D341Med (cell line): ENCODE measurements at regions not wholly inside any gene's neighbourhood (a gene's known extent, or its start where the extent isn't known, plus 50 kb on each side); places are given as distances from the start of the nearest gene placed in this dataset.

Experiments used
- DNase-seq: peaks from one replicate; pipeline ENCODE4 v3.0.0; 2012; ENCODE audit warnings: low spot score

GRCh38 chr10:78186572-78186971, 152.9 kb downstream of the RPS24 start:
- no peak for DNase-seq

DNA sequence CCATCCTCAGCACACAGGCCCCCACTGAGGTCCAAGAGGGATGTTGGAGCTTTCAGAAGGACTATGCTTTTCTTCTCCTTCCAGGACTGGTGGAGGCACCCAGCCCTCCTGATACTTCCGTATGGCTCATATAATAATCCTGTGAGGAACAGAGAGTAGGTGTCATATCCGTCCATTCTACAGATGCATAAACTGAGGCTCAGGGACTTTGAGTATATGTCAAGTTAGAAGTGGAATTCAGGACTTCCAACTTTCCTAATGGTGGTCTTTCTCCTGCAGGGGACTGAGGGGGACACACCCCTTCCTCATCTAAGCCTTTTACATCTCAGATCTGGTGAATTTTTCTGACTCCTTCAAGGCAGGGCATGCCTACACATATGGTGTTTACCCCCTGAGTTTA, 153.7 kb downstream of the RPS24 start:
- DNase-seq = no peak

DNA sequence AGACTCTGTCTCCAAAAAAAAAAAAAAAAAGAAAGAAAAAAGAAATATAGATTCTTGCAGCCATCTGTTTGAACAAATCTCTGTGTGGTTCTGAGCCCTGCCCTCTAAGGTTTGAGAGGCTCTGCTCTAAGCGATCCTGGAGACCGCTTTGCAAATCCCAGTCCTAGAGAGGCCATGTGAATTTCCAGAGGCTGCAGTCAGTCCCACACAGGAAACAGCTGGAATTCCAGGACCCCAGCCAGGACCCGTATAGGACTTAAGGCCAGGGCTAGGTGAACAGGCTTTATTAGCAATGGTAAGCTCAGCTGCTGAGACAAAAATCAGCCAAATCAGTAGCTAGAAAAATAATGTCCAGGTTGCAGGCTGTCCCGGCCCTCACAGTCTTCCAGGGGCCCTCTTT, 154.8 kb downstream of the RPS24 start:
- no peak for DNase-seq

DNA sequence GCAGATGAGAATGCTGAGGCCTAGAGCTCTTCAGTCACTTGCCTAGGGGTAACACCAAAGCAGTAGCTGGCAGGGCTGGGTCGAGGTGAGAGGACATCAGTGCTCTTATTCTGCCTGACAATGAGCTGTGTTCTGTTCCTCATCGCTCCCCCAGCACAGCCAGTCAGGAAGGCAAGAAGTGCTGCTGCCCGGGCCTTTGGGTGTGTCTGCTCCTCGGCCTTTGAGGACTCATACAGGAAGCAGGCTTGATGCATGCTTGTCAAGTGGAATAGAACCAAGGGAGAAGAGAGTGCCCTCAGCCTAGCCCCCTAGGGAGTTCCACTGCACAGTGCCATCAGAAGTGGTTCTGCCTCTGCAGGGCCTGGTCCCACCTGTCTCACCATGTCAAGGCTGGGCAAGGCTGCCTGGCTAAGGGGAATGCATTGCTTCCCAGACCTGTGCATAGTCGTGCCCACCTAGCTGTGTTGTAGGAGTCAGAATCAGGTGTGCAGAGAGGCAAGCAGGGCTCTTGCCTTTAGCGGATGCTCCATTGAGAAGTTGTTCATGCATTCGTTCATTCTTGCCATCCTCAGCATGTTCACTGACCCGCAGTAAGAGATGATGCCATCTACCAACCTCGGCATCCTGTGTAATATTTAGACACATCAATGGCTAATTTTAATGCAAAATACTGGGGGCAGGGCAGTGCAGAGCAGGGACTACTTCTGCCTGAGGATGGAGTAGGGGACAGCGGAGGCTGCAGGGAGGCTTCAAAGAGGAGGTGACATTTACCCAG, 156.6 kb downstream of the RPS24 start:
- no peak for DNase-seq

DNA sequence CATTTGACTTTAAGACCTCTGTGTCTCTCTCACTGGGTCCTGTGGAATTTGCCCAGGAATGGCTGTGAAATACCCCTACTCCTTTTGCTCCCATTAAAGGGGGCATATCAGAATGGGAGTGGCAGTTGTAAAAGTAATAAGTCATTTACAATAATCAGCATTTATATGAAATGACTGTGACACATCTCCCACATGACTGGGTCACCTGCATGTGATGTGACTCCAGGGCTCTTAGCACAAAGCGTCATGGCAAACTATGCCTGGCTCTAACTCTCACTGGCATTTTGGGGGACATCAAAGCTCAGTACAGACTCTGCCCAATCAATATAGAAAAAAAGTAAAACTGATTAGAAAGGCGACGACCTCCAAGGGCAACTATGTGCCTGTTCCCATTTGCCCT, 157.6 kb downstream of the RPS24 start:
- DNase-seq = no peak

- DNase-seq = no peak
These were observed 159.5 kb downstream of the RPS24 start for GRCh38 chr10:78193189-78193588.

- no peak for DNase-seq
These were observed 160.4 kb downstream of the RPS24 start for GRCh38 chr10:78194050-78194449.

- DNase-seq = no peak
These were observed 161.1 kb downstream of the RPS24 start for GRCh38 chr10:78194539-78195402.

DNA sequence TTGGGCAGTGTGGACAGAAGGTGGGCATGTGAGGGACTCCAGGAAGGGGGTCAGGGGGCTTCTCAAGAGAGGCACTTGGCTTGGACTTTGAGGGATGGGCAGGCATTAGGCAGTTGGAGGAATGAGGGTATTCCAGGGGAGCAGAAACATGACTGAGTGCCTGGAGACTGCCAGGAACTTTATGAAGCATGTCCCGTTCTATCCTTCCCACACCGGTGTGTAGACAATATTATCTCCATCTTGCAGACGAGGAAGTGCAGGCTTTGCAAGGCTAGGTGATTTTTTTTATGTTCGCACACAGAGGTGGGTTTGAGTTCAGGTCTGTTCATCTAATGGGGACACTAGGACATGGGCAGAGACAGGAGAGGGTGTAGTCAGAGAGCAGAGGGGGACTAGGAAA, 162.7 kb downstream of the RPS24 start:
- DNase-seq = no peak

- DNase-seq = no peak
These were observed 163.3 kb downstream of the RPS24 start for GRCh38 chr10:78196964-78197363.

- DNase-seq = no peak
These were observed 164.1 kb downstream of the RPS24 start for GRCh38 chr10:78197628-78198272.

GRCh38 chr10:78199005-78199725, 165.5 kb downstream of the RPS24 start:
- peak; percentile 45 for DNase-seq

DNA sequence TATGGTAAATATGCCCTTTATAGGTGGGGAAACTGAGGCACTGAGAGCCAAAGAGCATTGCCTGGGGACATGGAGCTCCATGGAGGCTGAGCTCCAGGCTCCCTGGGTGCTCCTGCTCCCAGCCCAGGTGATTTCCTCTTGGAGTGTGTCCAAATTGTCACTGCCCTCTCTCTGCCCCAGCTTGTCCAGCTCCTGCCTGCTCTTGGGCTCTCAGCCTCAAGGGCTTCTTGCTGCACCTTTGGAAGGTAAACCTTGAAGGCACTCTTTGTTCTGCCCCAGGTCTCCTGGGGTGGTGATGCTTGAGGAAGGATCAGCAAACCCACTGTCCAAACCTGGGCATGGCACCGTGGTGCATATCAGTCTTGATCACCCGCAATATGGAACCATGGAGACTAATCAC, 166.1 kb downstream of the RPS24 start:
- no peak for DNase-seq

- no peak for DNase-seq
These were observed 167.0 kb downstream of the RPS24 start for GRCh38 chr10:78200686-78201085.

DNA sequence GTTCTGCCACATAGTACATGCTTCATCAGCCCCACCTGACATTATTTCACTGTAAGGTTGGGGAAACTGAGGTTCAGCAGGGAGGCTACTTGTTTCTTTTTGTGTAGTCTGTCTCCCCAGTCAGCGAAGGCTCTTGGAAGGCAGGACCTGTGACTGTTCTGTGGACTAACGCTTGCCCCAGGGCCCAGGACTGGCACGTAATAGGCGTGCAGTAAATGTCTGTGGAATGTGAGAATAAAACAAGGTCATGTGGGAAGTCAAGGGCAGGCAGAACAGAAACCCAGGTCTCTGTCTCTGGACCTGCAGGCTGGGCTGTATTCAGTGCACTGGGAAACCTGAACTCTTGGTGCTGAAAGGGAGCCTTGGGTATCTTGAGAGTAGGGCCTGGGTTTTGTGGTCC, 168.7 kb downstream of the RPS24 start:
- DNase-seq = no peak

DNA sequence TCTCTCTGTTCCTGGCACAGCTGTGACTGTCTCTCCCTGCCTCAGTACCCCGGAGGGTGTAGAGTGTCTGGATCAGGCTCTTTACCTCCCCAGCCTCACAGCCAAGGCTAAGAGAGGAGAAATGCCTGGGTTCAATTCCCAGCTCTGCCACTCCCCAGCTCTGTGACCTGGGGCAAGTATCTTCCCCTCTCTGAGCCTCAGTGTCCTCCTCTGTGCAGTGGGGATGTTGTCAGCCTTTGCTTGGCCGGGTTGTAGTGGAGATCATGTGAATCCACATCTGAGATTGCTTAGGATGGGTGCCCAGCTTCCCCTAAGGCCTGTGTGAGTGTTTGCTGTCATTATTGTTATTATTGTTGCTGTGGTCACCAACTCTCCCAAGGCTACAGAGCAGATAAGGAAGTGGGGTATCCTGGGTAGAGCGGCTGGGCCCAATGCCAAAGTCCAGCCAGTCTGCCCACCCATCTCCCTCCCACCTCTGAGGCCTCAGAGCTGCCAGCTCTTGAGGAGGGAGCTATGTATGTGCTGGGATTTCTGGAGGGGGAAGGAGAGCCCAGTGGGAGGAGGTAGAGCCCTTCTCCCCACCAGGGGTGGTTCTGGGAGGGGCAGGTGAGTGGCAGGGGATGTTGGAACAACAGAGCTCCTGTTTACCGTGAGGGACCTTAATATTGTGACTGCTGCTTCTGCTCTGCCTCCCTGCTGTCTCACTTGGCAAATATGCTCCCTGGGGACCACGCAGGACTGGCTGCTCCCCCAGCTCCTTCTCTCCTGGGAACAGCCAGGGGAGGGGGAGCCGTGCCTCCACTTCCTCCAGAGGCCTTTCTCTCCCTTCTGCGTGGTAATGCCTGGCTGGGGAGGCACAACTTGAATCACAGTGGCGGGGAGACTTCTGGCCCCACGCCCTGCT, 170.5 kb downstream of the RPS24 start:
- DNase-seq = peak; percentile 70

DNA sequence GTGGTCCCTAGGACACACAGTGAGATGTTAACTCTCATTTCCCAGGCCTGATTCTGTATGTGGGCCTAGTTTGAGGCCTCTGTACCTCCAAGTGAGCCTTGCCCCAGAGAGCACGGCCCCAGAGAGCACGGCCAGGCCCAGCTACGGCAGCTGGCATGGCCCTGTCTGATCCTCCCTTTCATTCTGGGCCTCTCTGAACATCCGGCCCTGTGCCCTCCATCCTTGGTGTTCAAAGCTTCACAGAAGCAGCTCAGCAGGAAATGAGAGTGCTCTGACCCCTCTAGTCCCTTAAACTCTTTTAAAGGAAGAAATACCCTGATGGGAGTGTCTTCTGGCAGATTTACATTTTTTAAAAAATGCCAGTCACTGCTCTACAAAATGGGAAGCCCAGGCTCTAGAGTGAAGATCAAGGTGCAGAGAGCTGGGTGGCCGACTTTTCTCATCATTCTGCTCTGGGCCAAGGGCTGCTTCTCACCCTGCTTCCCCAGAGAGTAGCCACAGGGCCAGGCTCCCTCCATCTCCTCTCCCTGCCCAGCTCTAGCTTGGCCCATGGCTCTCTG, 171.9 kb downstream of the RPS24 start:
- no peak for DNase-seq

DNA sequence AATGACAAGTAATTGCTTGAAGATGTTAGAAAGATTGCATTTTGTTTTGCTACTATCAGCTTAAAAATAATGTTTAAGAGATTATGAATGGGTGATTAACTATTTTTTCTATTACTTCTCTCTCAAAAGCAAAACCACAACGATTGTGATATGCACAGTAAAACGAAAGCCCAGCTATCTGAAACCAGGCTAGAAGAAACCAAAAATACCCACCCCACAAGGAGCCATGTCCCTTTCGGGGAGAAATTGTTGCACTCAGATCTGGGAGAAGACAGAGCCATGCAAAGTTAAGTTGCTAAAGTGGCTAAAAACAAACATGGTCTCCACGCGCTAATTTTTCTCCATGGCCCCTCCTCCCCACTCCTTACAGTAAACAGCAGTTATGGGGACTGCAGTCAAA, 173.6 kb downstream of the RPS24 start:
- DNase-seq = no peak

GRCh38 chr10:78207776-78208175, 174.1 kb downstream of the RPS24 start:
- DNase-seq = no peak

DNA sequence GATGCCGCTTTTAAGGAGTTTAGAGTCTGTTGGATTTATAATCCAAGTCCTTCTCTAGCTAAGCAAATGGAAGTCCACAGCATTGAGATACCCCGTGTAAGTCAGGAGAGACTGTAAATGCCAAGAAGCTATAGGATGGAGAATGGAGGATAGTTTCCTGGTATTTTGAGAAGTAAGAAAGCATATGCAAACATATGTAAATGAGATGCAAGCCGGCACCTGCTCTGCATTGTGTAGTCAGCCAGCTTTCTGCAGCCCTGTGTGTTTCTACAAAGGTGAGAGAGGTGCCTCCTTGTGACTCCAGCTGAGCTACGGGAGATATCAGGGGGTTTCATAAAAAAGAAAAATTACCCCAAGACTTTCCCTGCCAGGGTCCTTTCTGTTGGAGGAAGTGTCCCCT, 176.3 kb downstream of the RPS24 start:
- no peak for DNase-seq

- no peak for DNase-seq
These were observed 176.9 kb downstream of the RPS24 start for GRCh38 chr10:78210548-78210947.
